HG02759 (cell line): ENCODE measurements at regions not wholly inside any gene's neighbourhood (a gene's known extent, or its start where the extent isn't known, plus 50 kb on each side); places are given as distances from the start of the nearest gene placed in this dataset.
"Not testable (repeated sequence)": the region's sequence is repeated elsewhere in the genome, so short reads cannot be mapped to it uniquely, and the experiment has no call there.

Experiments
- ATAC-seq: cut with Tn5 transposase; IDR thresholded peaks from one replicate; pipeline ENCODE4 v1.9.1; 2021; ENCODE audit warnings: mild to moderate bottlenecking, moderate library complexity; ENCODE audit not compliant: unreplicated experiment

DNA sequence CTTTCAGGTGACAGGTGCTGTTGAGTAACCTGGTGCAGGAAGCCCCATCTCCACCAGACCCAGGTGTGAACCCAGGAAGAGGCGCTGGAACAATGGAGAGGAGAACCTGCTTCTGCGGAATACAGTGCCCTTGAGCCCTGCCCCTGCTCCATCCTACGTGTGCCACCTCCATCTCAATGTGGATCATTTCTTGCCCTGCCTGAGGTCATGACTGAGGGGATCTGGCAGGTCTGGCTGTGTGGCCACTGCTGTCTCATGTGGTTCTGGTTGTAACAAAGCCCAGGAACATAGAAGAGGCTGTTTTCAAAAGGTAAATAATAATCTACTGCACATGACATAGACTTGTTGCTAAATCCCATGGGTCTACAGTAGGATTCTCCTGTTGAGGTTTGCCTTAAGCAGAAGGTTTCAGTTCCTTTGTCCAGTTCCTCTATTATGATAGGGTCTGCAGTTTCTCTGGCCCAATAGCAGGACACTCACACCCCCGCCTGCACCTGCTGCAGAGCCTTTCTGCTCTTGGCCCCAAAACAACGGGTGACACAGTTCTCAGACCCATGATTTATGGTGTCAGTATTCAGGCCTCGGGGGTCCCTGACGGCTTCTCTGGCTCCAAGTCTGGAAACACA lies 113.5 kb upstream of the IGLL5 start:
- no peak for ATAC-seq

DNA sequence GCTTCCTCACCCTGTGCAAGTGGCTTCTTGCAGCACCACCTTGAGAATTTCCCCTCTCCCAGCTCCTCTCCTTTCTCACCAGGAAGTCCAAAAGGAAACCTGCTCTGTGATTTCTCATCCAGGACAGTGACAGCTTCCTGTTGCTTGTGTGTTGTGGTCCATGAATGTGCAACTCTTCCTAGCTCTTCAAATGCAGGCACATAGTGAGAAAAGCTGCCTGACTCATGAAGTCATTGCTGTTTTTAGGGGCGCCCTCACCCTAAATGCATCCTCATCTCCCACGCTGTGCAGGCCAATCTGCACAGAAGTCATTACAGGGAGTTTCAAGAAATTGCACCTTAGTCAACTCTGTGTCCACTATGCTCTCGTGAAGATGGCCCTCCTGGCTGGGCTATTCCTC lies 112.9 kb upstream of the IGLL5 start:
- ATAC-seq = not testable (repeated sequence)

DNA sequence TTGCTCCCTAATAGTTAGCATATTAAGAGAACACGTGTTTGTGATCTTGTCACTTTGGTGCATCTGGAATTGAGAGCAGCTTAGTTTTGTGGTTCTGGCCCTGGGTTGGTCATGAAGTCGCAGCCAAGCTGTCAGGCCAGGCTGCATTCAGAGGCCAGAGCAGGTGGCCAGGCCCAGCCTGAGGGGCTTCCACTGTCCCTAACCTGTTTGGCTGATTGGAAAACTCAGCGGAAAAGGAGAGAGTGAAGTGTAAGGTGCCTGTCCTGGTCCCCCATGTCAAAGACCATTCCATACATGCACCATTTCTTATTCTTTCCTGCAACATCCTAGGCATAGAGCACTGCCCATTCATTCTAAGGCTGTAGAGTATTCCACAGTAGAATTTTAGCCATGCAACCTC lies 111.5 kb upstream of the IGLL5 start:
- ATAC-seq = no peak

DNA sequence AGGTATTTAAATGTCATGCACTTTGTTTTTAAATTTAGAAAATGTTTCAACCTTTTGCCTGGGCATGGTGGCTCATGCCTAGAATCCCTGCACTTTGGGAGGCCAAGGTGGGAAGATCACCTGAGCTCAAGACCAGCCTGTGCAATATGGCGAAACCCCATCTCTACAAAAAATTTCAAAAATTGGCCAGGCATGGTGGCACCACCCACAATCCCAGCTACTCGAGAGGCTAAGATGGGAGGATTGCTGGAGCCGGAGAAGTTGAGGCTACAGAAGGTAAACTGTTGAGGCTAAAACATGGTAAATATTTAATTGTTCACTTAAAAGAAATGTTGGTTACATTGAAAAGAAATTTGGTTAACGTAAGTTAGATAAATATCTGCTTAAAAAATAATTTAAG lies 108.4 kb upstream of the IGLL5 start:
- no peak for ATAC-seq

GRCh38 chr22:22783575-22783974 lies 104.0 kb upstream of the IGLL5 start:
- ATAC-seq = no peak

GRCh38 chr22:22784249-22785039 lies 103.2 kb upstream of the IGLL5 start:
- ATAC-seq = no peak

- ATAC-seq = no peak
These were observed 102.1 kb upstream of the IGLL5 start for GRCh38 chr22:22785316-22786065.

- ATAC-seq = no peak
These were observed 101.1 kb upstream of the IGLL5 start for GRCh38 chr22:22786301-22787115.

DNA sequence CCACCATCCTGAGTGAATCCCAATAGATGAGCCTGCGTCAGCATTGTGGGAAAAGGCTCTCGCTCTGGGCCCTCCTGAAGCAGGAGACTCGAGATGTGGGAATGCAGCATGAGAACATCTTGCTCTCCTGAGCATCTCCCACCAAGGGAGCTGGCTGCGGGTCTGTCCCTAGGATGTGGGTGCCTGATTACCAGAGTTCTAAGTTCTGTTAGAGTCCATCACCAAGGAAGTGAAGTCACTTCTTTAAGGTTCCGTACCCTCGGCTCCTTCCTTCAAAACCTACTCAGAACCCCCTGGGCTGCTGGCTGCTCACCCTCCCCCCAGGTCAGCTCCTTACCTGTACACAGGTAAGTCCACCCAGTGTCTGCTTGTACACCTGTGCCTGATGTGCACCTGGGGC lies 100.5 kb upstream of the IGLL5 start:
- no peak for ATAC-seq

DNA sequence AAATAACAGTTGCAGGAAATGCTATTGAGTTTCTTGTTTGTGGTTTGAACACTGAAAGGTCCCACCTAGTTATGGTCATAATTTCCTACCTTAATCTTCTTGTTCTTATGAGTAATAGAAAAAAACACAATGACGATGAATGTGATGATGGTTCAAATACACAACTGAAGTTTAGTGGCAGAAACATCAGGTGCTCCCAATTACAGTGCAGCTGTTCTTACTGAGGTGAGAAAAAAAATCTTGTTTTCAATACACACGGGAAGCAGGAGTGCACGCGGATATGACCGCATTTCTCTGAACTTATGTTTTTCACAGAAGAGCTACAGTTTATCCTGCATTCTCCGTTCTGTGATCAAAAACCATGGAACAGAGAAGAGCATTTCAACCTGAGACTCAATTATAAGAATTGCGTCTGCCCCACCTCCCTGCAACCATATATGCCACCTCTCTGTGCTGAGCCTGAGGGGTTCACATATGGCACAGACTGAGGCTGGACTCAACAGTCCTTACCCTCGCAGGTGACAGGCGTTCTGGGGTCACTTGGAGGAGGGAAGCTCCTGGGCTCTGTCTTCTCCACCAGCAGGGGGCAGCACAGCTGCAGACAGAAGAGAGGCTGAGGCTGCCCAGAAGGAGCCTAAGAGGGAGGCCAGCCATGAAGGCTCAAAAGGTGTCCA lies 99.7 kb upstream of the IGLL5 start:
- no peak for ATAC-seq

- ATAC-seq = no peak
These were observed 99.1 kb upstream of the IGLL5 start for GRCh38 chr22:22788460-22789037.

DNA sequence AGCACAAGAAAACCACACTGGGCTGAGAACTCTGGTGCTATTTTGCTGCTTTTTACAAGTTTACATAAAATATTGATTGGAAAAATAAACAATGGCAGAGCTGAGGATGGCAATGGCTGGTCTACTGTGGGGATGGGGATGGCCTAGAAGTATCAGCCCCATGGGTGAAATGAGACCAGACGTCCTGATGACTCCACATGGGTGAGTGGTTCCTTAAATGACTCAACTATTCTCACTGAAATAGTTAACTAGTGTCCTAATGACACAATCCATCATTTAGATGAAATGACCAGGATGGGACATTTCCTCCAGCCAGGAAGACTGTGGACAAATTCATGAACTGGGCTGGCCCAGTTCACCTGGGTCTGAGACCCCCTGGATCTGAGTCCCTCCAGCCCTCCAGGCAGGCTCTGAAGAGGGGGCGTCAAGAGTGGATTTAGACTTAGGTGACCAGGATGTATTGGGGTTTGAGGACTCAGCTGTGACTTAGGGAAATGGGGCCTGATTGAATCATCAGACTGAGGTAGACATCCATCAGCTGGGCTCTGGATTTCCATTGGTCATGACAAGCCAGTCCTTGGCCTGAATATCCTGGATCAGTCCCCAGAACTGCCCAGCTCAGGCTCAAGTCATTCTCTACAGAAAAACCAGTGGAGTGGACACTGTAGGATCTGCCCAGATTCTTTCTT lies 98.2 kb upstream of the IGLL5 start:
- ATAC-seq = no peak

- no peak for ATAC-seq
These were observed 97.4 kb upstream of the IGLL5 start for GRCh38 chr22:22789922-22790845.

GRCh38 chr22:22791438-22792181 lies 96.0 kb upstream of the IGLL5 start:
- ATAC-seq = no peak

DNA sequence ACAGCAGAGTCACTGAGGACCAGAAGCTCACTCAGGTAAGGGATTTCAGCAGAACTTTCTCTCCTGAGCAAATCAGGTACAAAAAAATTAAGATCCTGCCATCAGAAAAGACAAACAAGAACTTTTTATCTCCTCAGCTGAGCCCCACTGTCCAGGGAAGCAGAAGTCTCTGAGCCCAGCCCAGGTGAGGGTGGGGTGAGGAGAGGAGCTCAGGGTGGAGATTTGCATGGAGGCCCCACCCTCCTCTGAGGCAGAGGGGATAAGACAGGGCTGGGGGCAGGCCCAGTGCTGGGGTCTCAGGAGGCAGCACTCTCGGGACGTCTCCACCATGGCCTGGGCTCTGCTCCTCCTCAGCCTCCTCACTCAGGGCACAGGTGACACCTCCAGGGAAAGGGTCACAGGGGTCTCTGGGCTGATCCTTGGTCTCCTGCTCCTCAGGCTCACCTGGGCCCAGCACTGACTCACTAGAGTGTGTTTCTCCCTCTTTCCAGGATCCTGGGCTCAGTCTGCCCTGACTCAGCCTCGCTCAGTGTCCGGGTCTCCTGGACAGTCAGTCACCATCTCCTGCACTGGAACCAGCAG lies 95.3 kb upstream of the IGLL5 start:
- ATAC-seq = not testable (repeated sequence)

- ATAC-seq = not testable (repeated sequence)
These were observed 92.0 kb upstream of the IGLL5 start for GRCh38 chr22:22795639-22796038.

- no peak for ATAC-seq
These were observed 90.9 kb upstream of the IGLL5 start for GRCh38 chr22:22796724-22797123.
